SK-N-MC (cell line): ENCODE measurements at regions not wholly inside any gene's neighbourhood (a gene's known extent, or its start where the extent isn't known, plus 50 kb on each side); places are given as distances from the start of the nearest gene placed in this dataset.

Experiments
- DNase-seq: peaks from one replicate; pipeline ENCODE4 v3.0.0-alpha.2; 2011; ENCODE audit warnings: low read depth, low spot score
- H3K27ac ChIP-seq: fragments of 200-600 bp; sonication (generic); 2 replicates; pipeline ENCODE4 v1.5.1; 2016; ENCODE audit warnings: mixed run types
- H3K36me3 ChIP-seq: fragments of 200-600 bp; sonication (generic); 2 replicates; pipeline ENCODE4 v1.6.1; 2017; ENCODE audit warnings: antibody characterized with exemption, low read length, mixed read lengths; ENCODE audit not compliant: insufficient read depth
- H3K4me3 ChIP-seq: fragments of 200-600 bp; sonication (generic); 2 replicates; pipeline ENCODE4 v1.5.1; 2016
- H3K9ac ChIP-seq: fragments of 200-600 bp; sonication (generic); 2 replicates; pipeline ENCODE4 v1.8.0; 2017; ENCODE audit warnings: mixed run types, mixed read lengths; ENCODE audit not compliant: insufficient read length
- H3K9me3 ChIP-seq: fragments of 200-600 bp; sonication (generic); 2 replicates; pipeline ENCODE4 v1.6.1; 2017; ENCODE audit warnings: low read depth, mild to moderate bottlenecking, antibody characterized with exemption, low read length, moderate library complexity, mixed read lengths
- EZH2 ChIP-seq: fragments of 200-600 bp; sonication (generic); IDR thresholded peaks from one replicate; pipeline ENCODE4 v1.6.1; 2017; ENCODE audit warnings: antibody characterized with exemption
- FOXP2 ChIP-seq: optimal IDR thresholded peaks from 2 replicates; pipeline ENCODE3; 2011; ENCODE audit warnings: mild to moderate bottlenecking, moderate library complexity; ENCODE audit not compliant: insufficient read depth; ENCODE audit errors: extremely low read length, control extremely low read depth
- POLR2AphosphoS5 ChIP-seq: IDR thresholded peaks from 2 replicates; pipeline ENCODE4 v1.6.1; 2012; ENCODE audit warnings: mild to moderate bottlenecking, low read depth, low read length, borderline replicate concordance

- H3K27ac ChIP-seq, result no peak overlapping the region
- H3K9me3 ChIP-seq, result no peaks in the 10 kb centered on the region
- H3K4me3 ChIP-seq, result no peak overlapping the region
- no peaks in the 10 kb centered on the region for H3K36me3 ChIP-seq
- TF ChIP-seq POLR2AphosphoS5 (no peak), FOXP2 (no peak), EZH2 (no peak)
- no peak for DNase-seq
- H3K9ac ChIP-seq, result no peak overlapping the region
Measured at GRCh38 chr9:82234160-82234943, 245.8 kb downstream of the SPATA31D1 start.

GRCh38 chr9:82242285-82242963 is 253.9 kb downstream of the SPATA31D1 start:
- no peak for TF ChIP-seq POLR2AphosphoS5
- no peak for TF ChIP-seq FOXP2
- no peak for TF ChIP-seq EZH2
- H3K4me3 ChIP-seq, result no peak overlapping the region
- no peak overlapping the region for H3K27ac ChIP-seq
- no peak overlapping the region for H3K9ac ChIP-seq
- DNase-seq, result no peak
- no peaks in the 10 kb centered on the region for H3K9me3 ChIP-seq
- no peaks in the 10 kb centered on the region for H3K36me3 ChIP-seq

- no peaks in the 10 kb centered on the region for H3K36me3 ChIP-seq
- TF ChIP-seq FOXP2, result no peak
- H3K4me3 ChIP-seq, result no peak overlapping the region
- H3K9ac ChIP-seq, result no peak overlapping the region
- H3K27ac ChIP-seq, result no peak overlapping the region
- no peak for DNase-seq
- H3K9me3 ChIP-seq, result no peaks in the 10 kb centered on the region
Measured at GRCh38 chr9:82247318-82247717, 258.7 kb downstream of the SPATA31D1 start.

GRCh38 chr9:82252116-82252515 is 263.5 kb downstream of the SPATA31D1 start:
- TF ChIP-seq FOXP2 (no peak), EZH2 (no peak), POLR2AphosphoS5 (no peak)
- Histone ChIP-seq H3K9ac (no peak overlapping the region), H3K27ac (no peak overlapping the region), H3K36me3 (no peaks in the 10 kb centered on the region), H3K9me3 (no peaks in the 10 kb centered on the region), H3K4me3 (no peak overlapping the region)
- DNase-seq, result no peak

- no peaks in the 10 kb centered on the region for H3K36me3 ChIP-seq
- no peak overlapping the region for H3K9ac ChIP-seq
- no peak overlapping the region for H3K4me3 ChIP-seq
- no peaks in the 10 kb centered on the region for H3K9me3 ChIP-seq
- DNase-seq, result no peak
- TF ChIP-seq EZH2, result no peak
- no peak for TF ChIP-seq POLR2AphosphoS5
- no peak for TF ChIP-seq FOXP2
- H3K27ac ChIP-seq, result no peak overlapping the region
Measured at GRCh38 chr9:82254646-82255367, 266.2 kb downstream of the SPATA31D1 start.

- Histone ChIP-seq H3K9me3 (no peaks in the 10 kb centered on the region), H3K4me3 (no peak overlapping the region), H3K36me3 (no peaks in the 10 kb centered on the region), H3K27ac (no peak overlapping the region), H3K9ac (no peak overlapping the region)
- no peak for DNase-seq
- TF ChIP-seq EZH2 (no peak), POLR2AphosphoS5 (no peak), FOXP2 (no peak)
Measured at GRCh38 chr9:82255481-82256176, 267.1 kb downstream of the SPATA31D1 start.

GRCh38 chr9:82260691-82261090 is 272.1 kb downstream of the SPATA31D1 start:
- H3K9ac ChIP-seq, result no peak overlapping the region
- H3K36me3 ChIP-seq, result no peaks in the 10 kb centered on the region
- no peak overlapping the region for H3K4me3 ChIP-seq
- no peak overlapping the region for H3K27ac ChIP-seq
- no peak for DNase-seq
- no peaks in the 10 kb centered on the region for H3K9me3 ChIP-seq
- no peak for TF ChIP-seq POLR2AphosphoS5
- no peak for TF ChIP-seq EZH2
- TF ChIP-seq FOXP2, result no peak

GRCh38 chr9:82263619-82264018 is 275.0 kb downstream of the SPATA31D1 start:
- TF ChIP-seq FOXP2, result no peak
- Histone ChIP-seq H3K36me3 (no peaks in the 10 kb centered on the region), H3K27ac (no peak overlapping the region), H3K4me3 (no peak overlapping the region), H3K9ac (no peak overlapping the region), H3K9me3 (no peaks in the 10 kb centered on the region)
- DNase-seq, result no peak
